NCI-H345 treated with DMSO at 0.1 percent for 48 hours (cell line): ENCODE measurements at regions not wholly inside any gene's neighbourhood (a gene's known extent, or its start where the extent isn't known, plus 50 kb on each side); places are given as distances from the start of the nearest gene placed in this dataset.

Experiments
- DNase-seq: peaks from one replicate; lab custom pipeline; 2025; ENCODE audit not compliant: unreplicated experiment; lab: John Stamatoyannopoulos, UW

- no peak for DNase-seq
These were observed 135.4 kb downstream of the NCOR2 start for GRCh38 chr12:124431971-124432370.

DNA sequence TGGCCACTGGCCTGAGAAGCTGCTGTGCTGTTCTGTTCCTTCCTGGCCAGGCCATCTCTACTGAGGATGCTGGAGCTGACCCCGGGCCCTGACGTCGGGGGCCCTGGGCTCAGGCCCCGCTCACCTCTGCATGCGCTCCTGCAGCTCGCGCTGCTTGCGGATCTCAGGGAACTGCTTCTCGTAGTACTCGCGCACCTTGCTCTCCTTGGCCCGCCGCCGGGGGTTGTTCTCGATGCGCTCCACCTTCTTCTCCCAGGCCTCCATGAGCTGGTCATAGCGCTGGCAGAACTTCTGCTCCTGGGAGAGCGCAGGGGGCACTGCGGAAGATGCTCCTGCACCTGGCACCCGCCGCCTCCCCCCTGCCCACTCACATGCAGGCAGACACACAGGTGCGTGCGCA, 135.6 kb downstream of the RFLNA start:
- no peak for DNase-seq

- DNase-seq, result no peak
These were observed 134.6 kb downstream of the RFLNA start for GRCh38 chr12:124429535-124429934.

- no peak for DNase-seq
These were observed 133.9 kb downstream of the RFLNA start for GRCh38 chr12:124428792-124429281.

DNA sequence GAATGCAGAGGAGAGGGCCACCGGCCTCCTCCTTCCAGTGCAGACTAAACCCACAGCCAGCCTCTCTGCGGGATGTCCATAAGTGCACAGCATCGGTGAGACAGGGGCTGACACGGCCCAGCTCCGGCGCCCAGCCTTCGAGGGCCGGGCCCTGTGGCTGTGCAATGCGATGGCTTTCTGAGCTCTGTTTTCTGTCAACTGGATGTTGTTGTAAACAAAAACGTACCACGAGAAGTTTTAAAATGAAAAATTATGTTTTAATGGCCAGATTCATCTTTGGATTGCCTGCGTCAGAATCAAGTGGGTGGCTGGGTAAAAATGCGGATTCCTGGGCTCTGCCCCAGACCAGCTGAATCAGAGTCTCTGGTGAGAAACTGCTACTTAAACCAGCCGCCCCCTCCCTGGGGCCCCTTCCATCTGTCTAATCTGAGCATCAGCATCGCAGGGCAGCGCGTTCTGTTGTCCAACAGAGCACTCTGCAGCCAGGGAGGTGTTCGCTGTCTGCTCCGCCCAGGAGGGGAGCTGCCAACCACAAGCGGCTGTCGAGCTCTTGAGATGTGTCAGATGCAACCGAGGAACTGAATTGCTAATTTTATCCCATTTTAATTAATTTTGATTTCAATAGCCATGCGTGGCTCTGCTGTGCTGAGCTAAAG, 133.4 kb downstream of the RFLNA start:
- DNase-seq, result no peak

GRCh38 chr12:124426594-124427555, 132.0 kb downstream of the RFLNA start:
- no peak for DNase-seq

- no peak for DNase-seq
These were observed 130.8 kb downstream of the RFLNA start for GRCh38 chr12:124425667-124426066.

DNA sequence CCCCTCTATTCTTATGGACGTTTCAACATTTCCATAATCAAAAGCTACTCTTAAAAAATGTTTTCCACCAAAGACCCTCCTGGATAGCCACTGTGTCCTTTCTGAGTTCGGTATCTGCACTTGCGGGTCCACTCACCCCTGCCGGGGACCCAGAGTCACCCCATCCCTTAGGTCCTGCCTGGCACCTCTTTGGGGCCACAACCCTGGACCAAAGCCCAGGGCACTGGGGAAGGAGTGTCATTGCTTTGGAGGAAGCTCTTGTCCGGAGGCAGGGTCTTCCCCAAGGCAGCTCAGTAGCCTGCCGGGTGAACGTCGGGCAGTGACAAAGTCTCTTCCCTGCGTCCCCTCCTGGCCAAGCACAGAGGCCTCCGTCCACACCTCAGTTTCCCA, 129.6 kb downstream of the RFLNA start:
- no peak for DNase-seq

GRCh38 chr12:124423761-124424515, 129.0 kb downstream of the RFLNA start:
- no peak for DNase-seq

GRCh38 chr12:124422570-124423523, 128.0 kb downstream of the RFLNA start:
- no peak for DNase-seq

DNA sequence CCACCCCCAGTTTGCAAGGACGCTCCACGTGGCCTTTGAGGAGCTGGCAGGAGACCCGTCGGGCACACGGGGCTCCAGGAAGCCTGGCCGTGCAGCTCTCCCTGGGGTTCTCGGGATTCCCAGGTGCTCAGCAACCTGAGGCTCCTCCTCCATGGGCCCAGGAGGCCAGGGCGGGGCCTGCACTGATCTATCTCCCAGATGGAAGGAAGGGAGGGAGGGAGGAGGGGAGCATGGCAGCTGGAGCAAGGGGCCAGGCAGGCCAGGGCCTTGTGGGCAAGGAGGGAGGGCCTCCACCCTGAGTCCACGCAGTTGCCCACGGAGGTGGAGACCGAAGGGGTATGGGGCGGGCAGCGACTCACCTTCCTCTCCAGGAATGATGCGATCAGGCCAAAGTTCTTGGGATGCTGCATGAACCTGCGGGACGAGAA, 127.3 kb downstream of the RFLNA start:
- DNase-seq, result no peak

DNA sequence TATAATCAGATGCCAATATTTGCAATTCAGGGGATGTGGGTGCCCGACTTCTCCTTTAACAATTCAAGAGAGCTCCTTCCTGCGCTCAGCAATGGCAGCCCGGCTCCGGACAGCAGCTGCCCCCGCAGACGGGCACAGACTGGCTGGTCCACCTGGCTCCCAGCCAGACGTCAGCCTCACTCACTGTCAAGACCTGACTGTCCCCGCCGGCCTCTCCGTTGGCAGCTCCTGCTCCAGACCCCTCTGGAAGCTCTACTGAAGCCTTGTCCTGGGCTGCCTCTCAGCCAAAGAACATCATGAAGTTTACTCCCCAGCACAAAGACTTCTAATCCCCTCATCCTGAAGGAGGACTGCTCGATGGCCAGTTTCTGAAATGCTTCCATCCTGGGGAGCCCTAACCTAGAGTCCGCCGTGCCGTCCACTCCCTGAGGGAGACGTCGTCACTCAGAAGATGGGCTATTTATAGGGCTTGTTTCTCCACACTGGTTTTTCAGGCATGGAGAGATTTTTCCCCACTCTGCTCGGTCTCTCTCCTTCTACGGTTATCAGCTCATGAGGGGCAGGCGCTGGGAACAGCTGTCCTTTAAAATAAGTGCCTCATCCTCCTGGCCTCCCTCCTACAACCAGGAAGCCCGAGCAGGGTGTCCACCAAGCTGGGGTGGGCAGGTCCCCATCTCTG, 126.2 kb downstream of the RFLNA start:
- no peak for DNase-seq

DNA sequence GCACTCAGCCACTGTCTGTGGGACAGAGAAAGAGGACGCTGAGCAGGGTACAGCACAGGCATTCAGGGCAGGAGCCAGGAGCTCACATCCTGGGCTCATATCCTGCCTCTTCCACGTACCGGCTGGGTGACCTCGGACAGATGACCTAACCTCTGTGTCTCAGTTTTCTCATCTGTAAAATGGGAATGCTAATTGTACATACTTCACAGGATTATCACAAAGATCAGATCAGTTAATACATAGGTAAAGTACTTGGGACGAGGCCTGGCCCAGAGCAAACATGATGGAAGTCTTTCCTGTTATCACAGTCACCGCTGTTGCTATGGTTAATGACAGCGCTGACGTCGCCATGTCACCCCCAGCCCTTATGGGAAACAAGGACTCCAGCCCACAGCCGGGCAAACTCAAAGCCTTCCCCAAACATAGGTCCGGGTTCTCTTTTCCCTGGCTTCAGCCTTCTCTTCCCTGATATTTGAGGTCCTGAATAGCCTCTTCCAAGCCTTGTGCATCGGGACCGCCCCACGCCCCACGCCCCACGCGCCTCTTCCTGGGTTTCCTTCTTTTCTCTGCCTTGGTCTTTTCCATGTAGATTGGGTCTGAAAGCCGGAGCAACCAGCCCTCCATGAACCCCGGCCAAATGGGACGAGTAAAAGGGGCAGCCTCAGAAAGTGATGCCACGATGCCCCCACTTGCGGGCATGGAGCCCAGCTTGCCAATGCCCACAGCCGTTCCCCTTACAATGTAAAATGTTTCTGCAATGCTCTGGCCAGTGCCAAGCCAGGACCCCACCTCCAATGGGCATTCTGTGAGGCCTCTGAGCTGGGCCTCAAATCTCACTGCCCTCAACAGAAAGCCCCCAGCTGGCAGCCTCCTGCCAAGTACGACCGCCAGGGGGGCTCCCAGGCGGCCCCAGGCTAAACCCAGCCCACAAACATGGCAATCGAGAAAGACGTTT, 125.4 kb downstream of the RFLNA start:
- no peak for DNase-seq

GRCh38 chr12:124419292-124420040, 124.6 kb downstream of the RFLNA start:
- no peak for DNase-seq

- DNase-seq, result no peak
These were observed 123.9 kb downstream of the RFLNA start for GRCh38 chr12:124418791-124419190.

DNA sequence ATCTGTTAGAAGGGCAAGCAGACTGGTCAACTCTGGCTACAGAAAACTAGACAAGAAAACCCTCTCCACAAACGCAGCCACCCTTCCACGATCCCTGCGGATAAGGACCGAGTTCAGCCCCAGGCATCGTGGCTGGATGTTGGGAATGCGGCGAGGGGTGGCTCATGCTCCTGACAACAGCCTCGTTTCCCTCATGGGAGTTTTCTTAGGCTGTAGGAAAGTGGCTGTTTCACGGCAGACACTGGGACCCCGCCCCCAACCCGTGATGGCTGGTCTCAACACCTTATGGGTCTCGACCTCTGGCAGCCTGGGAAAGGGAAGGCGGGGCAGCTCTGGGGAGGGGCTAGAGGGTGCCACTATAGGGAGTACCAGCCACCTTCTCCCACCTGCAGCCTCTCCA, 123.3 kb downstream of the RFLNA start:
- DNase-seq, result no peak

DNA sequence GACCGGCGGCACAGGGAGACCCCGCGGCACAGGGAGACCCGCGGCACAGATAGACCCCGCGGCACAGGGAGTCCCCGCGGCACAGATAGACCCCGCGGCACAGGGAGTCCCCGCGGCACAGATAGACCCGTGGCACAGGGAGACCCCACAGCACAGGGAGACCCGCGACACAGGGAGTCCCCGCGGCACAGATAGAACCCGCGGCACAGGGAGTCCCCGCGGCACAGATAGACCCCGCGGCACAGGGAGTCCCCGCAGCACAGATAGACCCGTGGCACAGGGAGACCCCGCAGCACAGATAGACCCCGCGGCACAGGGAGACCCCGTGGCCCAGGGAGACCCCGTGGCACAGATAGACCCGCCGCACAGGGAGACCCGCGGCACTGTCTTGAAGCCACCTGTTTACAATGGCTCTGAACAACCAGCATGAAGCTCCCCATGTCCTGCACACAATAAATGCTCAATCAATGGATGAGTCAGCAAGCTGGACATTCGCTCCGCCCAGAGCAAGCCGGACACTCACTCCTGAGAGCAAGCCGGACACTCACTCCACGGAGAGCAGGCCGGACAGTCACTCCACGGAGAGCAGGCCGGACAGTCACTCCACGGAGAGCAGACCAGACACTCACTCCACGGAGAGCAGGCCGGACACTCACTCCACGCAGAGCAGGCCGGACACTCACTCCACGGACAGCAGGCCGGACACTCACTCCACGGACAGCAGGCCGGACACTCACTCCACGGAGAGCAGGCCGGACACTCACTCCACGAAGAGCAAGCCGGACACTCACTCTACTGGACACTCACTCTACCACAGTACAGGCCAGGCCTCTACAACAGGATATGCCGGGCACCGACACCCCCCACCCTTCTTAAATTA, 121.9 kb downstream of the RFLNA start:
- DNase-seq, result no peak
